ENCODE measurements at regions not wholly inside any gene's neighbourhood (a gene's known extent, or its start where the extent isn't known, plus 50 kb on each side); places are given as distances from the start of the nearest gene placed in this dataset.
"Not testable (repeated sequence)": the region's sequence is repeated elsewhere in the genome, so short reads cannot be mapped to it uniquely, and the experiment has no call there.

GRCh38 chrX:98850639-98851038, 1559.4 kb downstream of the PCDH19 start:
- TF ChIP-seq POLR2A, CTCF, POLR2AphosphoS5 (IDR thresholded peaks at IDR 0.05): not testable (repeated sequence)
